GM23248 (cell line): ENCODE measurements at regions not wholly inside any gene's neighbourhood (a gene's known extent, or its start where the extent isn't known, plus 50 kb on each side); places are given as distances from the start of the nearest gene placed in this dataset.
A peak's percentile ranks its signal among the peaks of the same experiment; 100 is the strongest.

Experiments used
- DNase-seq: peaks from one replicate; pipeline ENCODE4 v3.0.0-alpha.2; 2015
- H2AFZ ChIP-seq: fragments of 200-600 bp; sonication (generic); 2 replicates; pipeline ENCODE4 v1.6.1; 2016; ENCODE audit warnings: antibody characterized with exemption
- H3F3A ChIP-seq: fragments of 200-600 bp; sonication (generic); 2 replicates; pipeline ENCODE4 v1.6.1; 2016; ENCODE audit warnings: mild to moderate bottlenecking, antibody characterized with exemption, mixed run types; ENCODE audit not compliant: insufficient read depth
- H3K27ac ChIP-seq: fragments of 200-600 bp; sonication (generic); 2 replicates; pipeline ENCODE4 v1.5.1; 2016; ENCODE audit warnings: mild to moderate bottlenecking
- H3K27me3 ChIP-seq: fragments of 200-600 bp; sonication (generic); replicated peaks from 2 replicates; pipeline ENCODE4 v1.6.1; 2016; ENCODE audit warnings: mild to moderate bottlenecking; ENCODE audit not compliant: insufficient read depth
- H3K36me3 ChIP-seq: fragments of 200-600 bp; sonication (generic); 2 replicates; pipeline ENCODE4 v1.6.1; 2016; ENCODE audit warnings: low read depth, mild to moderate bottlenecking
- H3K4me1 ChIP-seq: fragments of 200-600 bp; sonication (generic); 2 replicates; pipeline ENCODE4 v1.6.1; 2016; ENCODE audit warnings: mild to moderate bottlenecking; ENCODE audit not compliant: insufficient read depth
- H3K4me2 ChIP-seq: fragments of 200-600 bp; sonication (generic); one replicate; pipeline ENCODE4 v1.6.1; 2016; ENCODE audit warnings: mild to moderate bottlenecking; ENCODE audit not compliant: unreplicated experiment
- H3K4me3 ChIP-seq: fragments of 200-600 bp; sonication (generic); 2 replicates; pipeline ENCODE4 v1.5.1; 2016; ENCODE audit warnings: mild to moderate bottlenecking
- H3K79me2 ChIP-seq: fragments of 200-600 bp; sonication (generic); 2 replicates; pipeline ENCODE4 v1.6.1; 2016; ENCODE audit warnings: mild to moderate bottlenecking; ENCODE audit not compliant: insufficient read depth
- H3K9ac ChIP-seq: fragments of 200-600 bp; sonication (generic); 2 replicates; pipeline ENCODE4 v1.6.1; 2016; ENCODE audit warnings: mild to moderate bottlenecking
- H3K9me2 ChIP-seq: fragments of 200-600 bp; sonication (generic); 2 replicates; pipeline ENCODE4 v1.6.1; 2016; ENCODE audit warnings: mixed run types, mild to moderate bottlenecking, moderate library complexity; ENCODE audit not compliant: insufficient read depth
- H3K9me3 ChIP-seq: fragments of 200-600 bp; sonication (generic); one replicate; pipeline ENCODE4 v1.6.1; 2017; ENCODE audit warnings: low read depth
- H4K20me1 ChIP-seq: fragments of 200-600 bp; sonication (generic); 2 replicates; pipeline ENCODE4 v1.6.0; 2016; ENCODE audit not compliant: insufficient read depth
- EZH2 ChIP-seq: fragments of 200-600 bp; sonication (generic); IDR thresholded peaks from 2 replicates; pipeline ENCODE4 v1.6.1; 2018; ENCODE audit warnings: antibody characterized with exemption, mild to moderate bottlenecking; ENCODE audit not compliant: insufficient read depth, poor library complexity, severe bottlenecking
- EZH2phosphoT487 ChIP-seq: fragments of 200-600 bp; sonication (generic); IDR thresholded peaks from 2 replicates; pipeline ENCODE4 v1.6.1; 2018; ENCODE audit warnings: antibody characterized with exemption, moderate library complexity, mild to moderate bottlenecking, low read depth; ENCODE audit not compliant: insufficient read depth
- WGBS, 2 experiments: methylation state at CpG; one replicate each; pipeline ENCODE4 v1.1.6; 2015 to 2017; ENCODE audit warnings: low lambda C conversion rate in 2 of 2, low coverage in 1 of 2; ENCODE audit errors: missing lambda C conversion rate in 2 of 2; 5-methylcytosine and 5-hydroxymethylcytosine counted together
- in situ Hi-C: fragments of 300-500 bp; cut with MboI; formaldehyde crosslinking; loops from 2 replicates; pipeline ENCODE4 v1.15.0; 2020

DNA sequence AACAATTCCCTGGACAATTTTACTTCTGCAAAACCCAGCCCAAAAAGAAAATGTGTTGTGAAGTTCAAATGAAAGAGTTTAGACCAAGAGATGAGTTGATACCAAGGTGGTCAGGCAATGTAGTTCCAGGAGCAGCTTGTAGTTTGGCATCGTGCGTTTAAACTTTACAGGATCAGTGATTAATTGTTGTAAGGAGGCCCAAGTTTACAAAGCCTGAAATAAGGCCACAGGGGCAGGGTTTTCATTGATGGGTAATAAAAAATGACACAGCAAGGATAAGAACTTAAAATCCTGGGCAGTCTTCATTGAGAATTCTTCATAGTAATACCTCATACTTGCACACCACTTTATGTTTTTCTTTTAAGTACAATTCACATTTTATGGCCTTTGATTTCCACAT, 463.9 kb upstream of the HNRNPA3 start:
- in situ Hi-C loops: no loop called here
- TF ChIP-seq EZH2phosphoT487: no peak
- no peak for TF ChIP-seq EZH2
- no peak for DNase-seq

DNA sequence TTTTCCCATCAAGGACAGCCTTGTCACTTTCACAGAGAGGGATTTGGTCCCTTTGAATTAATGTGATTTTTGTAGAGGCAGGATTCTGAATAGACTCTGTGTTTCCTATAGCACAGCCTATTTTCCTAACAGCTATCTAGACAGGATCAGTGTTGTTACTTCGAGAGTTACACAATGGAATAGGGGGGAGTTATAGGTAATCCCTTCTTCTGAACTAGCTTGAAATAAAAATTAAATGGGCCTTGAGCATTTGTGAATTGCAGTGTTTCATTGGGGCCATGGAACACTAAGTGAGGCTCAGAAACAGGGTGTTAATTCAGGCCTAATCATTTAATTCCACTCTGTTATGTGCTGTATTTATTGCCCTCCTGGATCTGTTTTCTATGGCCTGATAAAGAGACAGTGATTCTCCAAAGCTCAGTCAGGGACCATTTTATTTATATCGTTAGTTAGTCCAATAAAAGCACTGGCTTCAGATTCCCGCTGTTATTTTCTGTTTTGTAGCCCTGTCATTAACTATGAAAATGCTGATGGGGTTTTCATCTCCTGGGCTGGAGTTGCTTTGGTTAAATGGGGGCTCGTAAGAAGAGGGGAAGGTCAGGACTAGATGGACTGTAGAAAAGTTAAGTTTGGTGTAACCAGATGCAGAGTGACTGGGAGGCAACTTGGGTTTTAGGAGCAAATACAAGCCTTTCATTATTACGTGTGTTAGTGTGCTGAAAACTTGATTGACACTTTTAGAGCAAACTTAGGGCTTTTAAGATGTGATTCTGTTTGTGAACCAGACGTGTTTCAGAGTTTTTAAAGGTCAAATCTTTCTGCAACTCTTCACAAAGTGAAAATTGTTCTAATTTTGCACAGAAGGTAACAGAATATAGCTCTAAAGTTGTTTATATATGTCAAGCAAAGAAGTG, 461.0 kb upstream of the HNRNPA3 start:
- no peaks in the 10 kb centered on the region for H3K9me2 ChIP-seq
- H3K4me1 ChIP-seq: peaks cover 12% of the 10 kb centered on the region
- no peaks in the 10 kb centered on the region for H4K20me1 ChIP-seq
- no peak overlapping the region for H3K4me3 ChIP-seq
- no peaks in the 10 kb centered on the region for H3K9me3 ChIP-seq
- in situ Hi-C loops: no loop called here
- H3K4me2 ChIP-seq: no peak overlapping the region
- no peak overlapping the region for H2AFZ ChIP-seq
- no peak overlapping the region for H3K9ac ChIP-seq
- H3K27me3 ChIP-seq: no peaks in the 10 kb centered on the region
- H3K36me3 ChIP-seq: no peaks in the 10 kb centered on the region
- no peak overlapping the region for H3K27ac ChIP-seq
- H3K79me2 ChIP-seq: no peaks in the 10 kb centered on the region
- 75 to 76% methylated on average over 6 of the region's 6 CpGs for WGBS, 2 experiments
- TF ChIP-seq EZH2 (no peak), EZH2phosphoT487 (no peak)
- DNase-seq: no peak
- peaks cover 4% of the 10 kb centered on the region; the same call in 1 of the 2 replicates for H3F3A ChIP-seq

More for the DNA sequence above, 463.9 kb upstream of the HNRNPA3 start:
- Histone ChIP-seq H3K27me3 (no peaks in the 10 kb centered on the region), H3K4me2 (no peak overlapping the region), H3K36me3 (no peaks in the 10 kb centered on the region), H3K9ac (no peak overlapping the region), H3K9me3 (no peaks in the 10 kb centered on the region), H3K4me3 (no peak overlapping the region), H3K79me2 (no peaks in the 10 kb centered on the region), H3K9me2 (no peaks in the 10 kb centered on the region), H2AFZ (no peak overlapping the region), H3K4me1 (peaks cover 7% of the 10 kb centered on the region), H4K20me1 (no peaks in the 10 kb centered on the region), H3K27ac (no peak overlapping the region), H3F3A (peaks cover 3% of the 10 kb centered on the region; the same call in 1 of the 2 replicates)
- WGBS, 2 experiments: 62 to 76% methylated on average over 2 of the region's 2 CpGs

DNA sequence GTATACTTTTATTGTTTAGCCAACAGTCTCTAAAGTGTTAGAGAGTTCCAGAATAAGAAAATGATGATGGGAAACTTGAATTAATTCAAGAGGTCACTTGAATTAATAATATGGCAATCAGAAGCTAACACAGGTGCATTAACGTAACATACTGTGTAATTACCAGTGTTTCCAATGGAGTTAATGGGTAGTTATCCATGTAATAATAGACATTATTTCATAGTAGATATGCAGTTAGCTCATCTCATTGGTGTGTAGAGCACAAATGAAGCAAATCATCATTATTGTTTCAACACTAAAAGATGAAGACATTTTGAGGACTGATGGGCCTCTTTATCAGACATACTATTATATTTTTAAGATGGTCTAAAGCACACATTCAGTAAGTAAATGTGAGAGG, 460.3 kb upstream of the HNRNPA3 start:
- peaks cover 12% of the 10 kb centered on the region for H3K4me1 ChIP-seq
- no peaks in the 10 kb centered on the region for H3K9me3 ChIP-seq
- H3F3A ChIP-seq: peaks cover 4% of the 10 kb centered on the region; the same call in 1 of the 2 replicates
- H3K9me2 ChIP-seq: no peaks in the 10 kb centered on the region
- no peak overlapping the region for H3K4me2 ChIP-seq
- H3K27me3 ChIP-seq: no peaks in the 10 kb centered on the region
- H3K36me3 ChIP-seq: no peaks in the 10 kb centered on the region
- DNase-seq: no peak
- no peaks in the 10 kb centered on the region for H4K20me1 ChIP-seq
- no peak overlapping the region for H3K4me3 ChIP-seq
- no peak overlapping the region for H3K9ac ChIP-seq
- H3K27ac ChIP-seq: no peak overlapping the region
- H3K79me2 ChIP-seq: no peaks in the 10 kb centered on the region
- H2AFZ ChIP-seq: no peak overlapping the region
- in situ Hi-C loops: no loop called here
- 97 to 100% methylated on average over 1 of the region's 1 CpG for WGBS, 2 experiments
- TF ChIP-seq EZH2phosphoT487: no peak
- no peak for TF ChIP-seq EZH2

DNA sequence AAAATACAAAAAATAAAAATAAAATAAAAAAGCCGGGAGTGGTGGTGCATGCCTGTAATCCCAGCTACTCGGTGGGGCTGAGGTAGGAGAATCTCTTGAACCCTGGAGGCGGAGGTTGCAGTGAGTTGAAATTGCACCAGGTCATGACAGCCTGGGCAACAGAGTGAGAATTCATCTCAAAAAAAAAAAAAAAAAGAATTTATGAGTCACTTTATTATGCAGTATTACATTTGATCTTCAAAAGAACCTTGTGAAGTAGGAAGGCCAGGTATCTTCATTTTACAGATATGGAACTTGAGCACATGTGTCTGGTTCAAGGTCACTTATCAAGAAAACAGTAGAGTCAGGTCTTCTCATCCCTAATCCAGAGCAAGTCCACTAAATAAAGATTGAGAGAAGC, 459.4 kb upstream of the HNRNPA3 start:
- TF ChIP-seq EZH2 (no peak), EZH2phosphoT487 (no peak)
- DNase-seq: no peak
- H3K27ac ChIP-seq: peak overlapping the region; percentile 39
- in situ Hi-C loops: no loop called here
- H3K4me2 ChIP-seq: peak overlapping the region; percentile 59
- 58 to 64% methylated on average over 3 of the region's 3 CpGs for WGBS, 2 experiments
- H2AFZ ChIP-seq: 0 out of 2 replicates have a peak overlapping the region, but pooled peaks have one; percentile 28
- H3K4me1 ChIP-seq: peaks cover 12% of the 10 kb centered on the region
- no peaks in the 10 kb centered on the region for H3K36me3 ChIP-seq
- H3K79me2 ChIP-seq: no peaks in the 10 kb centered on the region
- H3K27me3 ChIP-seq: no peaks in the 10 kb centered on the region
- no peaks in the 10 kb centered on the region for H4K20me1 ChIP-seq
- no peak overlapping the region for H3K9ac ChIP-seq
- peaks cover 4% of the 10 kb centered on the region; the same call in 1 of the 2 replicates for H3F3A ChIP-seq
- no peak overlapping the region for H3K4me3 ChIP-seq
- no peaks in the 10 kb centered on the region for H3K9me2 ChIP-seq
- H3K9me3 ChIP-seq: no peaks in the 10 kb centered on the region
